Stimulated activated CD4-positive, alpha-beta T cell treated with anti-CD3 and anti-CD28 coated beads, Interleukin-1b, Interleukin-23, amount 100 ng/mL, for 1 hour (primary cell): ENCODE measurements at regions not wholly inside any gene's neighbourhood (a gene's known extent, or its start where the extent isn't known, plus 50 kb on each side); places are given as distances from the start of the nearest gene placed in this dataset.

Source experiments
- DNase-seq, 2 donors: peaks; one replicate each; pipeline ENCODE4 v3.0.0-alpha.2; 2020; ENCODE audit warnings: low read depth in 2 of 2

DNA sequence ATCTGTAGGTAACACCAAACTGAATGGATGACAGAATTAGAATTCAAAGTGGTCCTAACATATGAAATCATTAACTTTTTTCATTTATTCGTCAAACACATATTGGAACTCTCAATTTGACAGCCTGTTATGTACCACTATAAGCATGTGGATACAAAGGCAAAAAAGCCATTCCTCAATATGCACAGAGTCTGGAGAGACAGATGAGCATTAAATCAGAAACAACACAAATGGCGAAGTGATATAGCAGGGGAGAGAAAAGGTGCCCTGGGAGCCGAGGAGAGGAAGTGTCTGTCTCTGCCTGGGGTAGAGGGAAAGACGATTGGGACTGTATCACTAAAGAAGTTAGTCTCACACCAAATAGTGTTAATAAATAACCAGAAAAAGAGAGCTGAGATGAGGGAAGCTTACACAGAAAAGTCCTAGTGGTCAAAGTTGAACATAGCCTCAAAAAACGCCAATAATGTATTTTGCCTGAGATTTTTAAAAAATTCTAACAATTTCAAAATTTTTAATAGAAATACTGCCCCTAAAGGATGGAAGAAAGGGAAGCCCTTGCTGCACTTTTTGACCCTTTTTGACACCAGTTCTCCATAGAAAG is 417.5 kb downstream of the TUSC7 start:
- DNase-seq: no peak

DNA sequence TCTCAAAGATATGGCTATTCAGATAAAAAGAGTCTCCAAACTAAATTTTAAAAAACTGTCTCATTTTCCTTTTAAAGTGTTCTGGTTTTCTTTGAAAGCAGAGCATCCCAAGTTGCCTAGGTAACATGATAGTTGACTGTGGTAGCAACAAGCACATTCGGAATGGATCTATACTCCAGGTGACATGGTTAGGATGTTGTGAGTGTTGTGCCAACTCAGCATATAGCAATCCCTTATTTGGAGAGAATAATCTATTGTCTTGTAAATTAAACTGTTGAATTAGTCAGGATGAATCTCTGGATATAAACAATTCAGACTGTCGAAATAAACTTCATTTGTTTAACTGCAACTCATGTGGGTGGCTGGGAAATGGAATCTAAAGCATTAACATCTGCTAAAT is 418.6 kb downstream of the TUSC7 start:
- no peak for DNase-seq

DNA sequence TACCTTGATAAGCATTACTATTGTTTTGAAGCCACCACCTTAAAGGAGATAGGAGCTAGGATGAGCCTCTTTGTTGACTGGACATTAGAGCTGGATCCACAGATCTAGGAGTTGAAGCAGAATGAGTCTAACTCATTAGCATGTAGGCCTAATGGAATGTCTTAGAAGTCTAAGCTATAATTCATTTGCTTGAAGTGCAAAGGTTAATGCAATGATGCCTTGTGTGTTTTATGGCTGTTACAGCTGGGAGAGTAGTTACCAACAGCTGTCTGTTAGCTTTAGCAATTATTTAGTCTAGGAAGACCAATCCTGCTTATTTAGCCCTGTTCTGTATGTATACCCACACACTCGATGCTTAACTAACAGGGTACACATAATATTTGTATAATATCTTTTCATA is 419.3 kb downstream of the TUSC7 start:
- DNase-seq: no peak

GRCh38 chr3:117129516-117129915 is 419.9 kb downstream of the TUSC7 start:
- no peak for DNase-seq

GRCh38 chr3:117130222-117130621 is 420.6 kb downstream of the TUSC7 start:
- DNase-seq: no peak

DNA sequence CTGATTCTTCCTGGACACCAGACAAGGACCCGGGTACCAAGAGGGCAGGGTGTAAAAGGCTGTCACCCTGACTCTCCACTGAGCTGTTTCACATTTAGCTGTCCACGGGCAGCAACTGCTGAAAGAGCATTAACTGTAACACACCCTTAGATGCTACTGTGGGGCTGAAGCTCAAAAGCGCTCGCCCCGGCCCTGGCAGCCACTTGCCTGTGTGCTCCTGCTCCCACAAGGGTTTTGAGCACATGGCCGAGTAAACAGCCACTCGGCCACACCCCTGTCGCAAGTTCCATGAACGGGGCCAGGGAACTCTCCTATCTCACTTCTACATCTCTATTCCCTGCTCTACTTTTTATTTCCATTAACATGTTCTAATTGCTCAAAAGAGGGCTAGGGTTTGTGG is 421.7 kb downstream of the TUSC7 start:
- no peak for DNase-seq

DNA sequence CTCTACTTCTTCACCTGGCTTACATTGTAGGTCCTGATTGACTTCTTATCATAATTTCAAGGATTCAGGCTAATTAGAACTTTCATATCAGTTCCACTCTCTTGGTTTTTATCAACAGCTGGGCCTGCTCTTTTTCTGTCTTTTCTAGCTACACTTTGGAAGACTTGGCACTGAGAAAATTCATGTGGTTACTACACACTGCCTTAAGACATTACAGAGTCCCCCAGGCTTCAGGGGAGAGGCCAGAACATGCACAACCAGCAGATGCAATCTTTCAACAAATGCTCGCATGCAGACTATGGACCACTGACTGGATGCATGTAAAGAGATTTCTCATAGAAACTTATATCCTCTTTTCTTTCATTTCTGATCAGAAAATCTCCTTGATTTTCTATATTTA is 423.5 kb downstream of the TUSC7 start:
- DNase-seq: no peak

- DNase-seq: no peak
Observed at GRCh38 chr3:117135207-117135606, 425.6 kb downstream of the TUSC7 start.

GRCh38 chr3:117136003-117136402 is 426.4 kb downstream of the TUSC7 start:
- no peak for DNase-seq

DNA sequence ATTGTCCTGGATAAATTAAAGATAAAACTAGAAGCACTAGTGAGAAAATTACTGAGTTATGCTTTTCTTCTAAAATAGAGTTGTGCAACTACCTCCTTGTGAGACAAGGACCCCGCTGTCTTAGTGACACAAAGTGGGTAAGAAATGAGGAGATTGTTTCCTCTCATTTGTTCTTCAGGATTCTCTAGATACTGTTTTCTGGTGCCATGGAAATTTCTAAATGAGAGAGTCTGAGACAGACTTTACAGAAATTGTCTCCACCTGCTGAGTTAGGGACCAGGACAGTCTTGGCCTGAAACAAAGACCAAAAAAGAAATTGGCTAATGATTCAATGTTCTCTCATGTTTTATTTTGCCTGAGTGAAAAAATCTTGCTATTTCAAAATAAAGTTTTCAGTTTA is 427.5 kb downstream of the TUSC7 start:
- no peak for DNase-seq

DNA sequence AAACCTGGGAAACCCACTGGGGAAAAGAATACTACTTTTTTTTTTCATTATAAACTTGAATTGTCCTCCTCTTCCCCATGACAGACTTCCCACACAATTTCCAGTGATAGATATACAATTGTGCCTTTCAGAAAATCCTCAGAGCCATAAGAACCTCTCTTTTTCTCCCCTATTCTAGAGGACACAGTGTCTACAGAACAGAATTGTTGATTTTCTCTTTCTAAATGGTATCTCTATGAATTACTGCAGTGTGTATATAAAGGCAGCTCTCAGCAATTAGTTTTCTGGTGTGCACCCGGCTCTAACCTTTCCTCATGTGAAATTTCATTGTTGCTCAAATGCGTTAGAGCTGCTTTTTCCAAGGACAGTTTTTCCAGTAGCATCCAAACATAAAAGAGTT is 430.1 kb downstream of the TUSC7 start:
- DNase-seq: no peak

GRCh38 chr3:117141812-117142211 is 432.2 kb downstream of the TUSC7 start:
- no peak for DNase-seq

- no peak for DNase-seq
Observed at GRCh38 chr3:117144853-117145252, 435.3 kb downstream of the TUSC7 start.

GRCh38 chr3:117145677-117146076 is 436.1 kb downstream of the TUSC7 start:
- no peak for DNase-seq

DNA sequence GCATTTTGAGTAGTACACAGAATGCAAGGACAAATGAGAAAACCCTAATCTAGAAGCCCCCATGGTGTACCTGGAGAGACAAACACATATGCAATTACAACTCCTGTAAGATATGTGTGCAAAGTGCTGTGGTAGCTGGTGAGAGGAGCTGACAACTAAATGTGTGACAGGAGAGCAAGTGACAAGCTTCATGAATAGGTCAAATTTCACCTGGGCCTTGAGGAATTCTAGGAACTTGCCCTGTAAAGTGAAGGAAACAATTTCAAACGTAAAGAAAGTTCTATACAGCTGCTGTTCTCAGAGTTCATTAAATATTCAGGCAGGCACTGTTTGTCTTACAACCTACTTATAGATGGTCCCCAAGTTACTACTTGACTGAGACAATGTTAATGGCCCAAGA is 437.0 kb downstream of the TUSC7 start:
- DNase-seq: no peak

DNA sequence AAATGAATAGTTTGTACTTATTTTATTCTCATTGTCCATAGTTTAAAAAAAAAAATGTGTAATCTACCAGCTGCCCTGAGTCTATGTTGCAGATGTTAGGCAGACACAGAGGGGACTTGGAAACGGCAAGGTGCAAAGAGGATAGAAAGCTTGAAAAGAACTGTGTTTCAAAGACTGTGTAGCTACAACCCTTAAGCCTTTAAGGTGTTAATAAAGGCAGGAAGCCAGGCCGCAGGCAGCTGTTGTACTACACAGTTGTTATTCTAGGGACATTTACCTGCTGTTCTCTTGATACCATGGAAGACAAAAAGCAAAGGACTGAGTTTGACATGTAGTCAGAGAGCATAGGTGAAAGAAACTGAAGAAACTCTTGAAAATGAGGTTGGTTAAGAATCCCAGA is 440.0 kb downstream of the TUSC7 start:
- DNase-seq: no peak

DNA sequence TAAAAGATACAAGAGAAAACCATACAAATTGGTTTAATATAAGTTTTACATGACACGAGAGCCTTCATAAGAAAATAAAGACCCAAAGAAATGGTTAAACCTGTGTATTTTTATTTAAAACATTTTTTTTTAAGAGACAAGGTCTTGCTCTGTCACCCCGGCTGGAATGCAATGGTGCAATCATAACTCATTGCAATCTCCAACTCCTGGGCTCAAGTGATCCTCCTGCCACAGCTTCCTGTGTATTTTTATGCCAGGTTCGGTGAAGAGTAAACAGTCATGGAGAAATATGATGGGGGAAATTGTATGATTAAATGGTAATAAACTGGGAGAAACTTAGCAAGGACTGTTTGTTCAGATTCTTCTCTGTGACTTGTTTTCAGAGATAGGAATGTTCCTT is 441.0 kb downstream of the TUSC7 start:
- no peak for DNase-seq

DNA sequence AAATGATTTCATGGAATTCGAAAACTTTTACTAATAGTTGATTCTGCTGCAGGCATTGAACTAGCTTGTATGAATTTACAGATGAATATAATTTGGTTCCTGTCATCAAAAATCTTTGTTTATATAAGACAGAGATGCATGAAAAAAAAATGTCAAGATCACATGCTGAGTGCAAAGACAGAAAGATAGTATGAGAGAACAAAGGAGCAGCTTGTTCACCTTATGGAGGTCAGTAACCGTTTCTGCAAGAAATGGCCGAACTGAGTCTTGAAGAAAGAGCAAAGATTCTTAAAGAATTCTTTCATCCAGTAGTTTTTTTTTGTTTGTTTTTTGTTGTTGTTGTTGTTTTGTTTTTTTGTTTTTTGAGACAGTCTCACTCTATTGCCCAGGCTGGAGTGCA is 450.6 kb downstream of the TUSC7 start:
- DNase-seq: no peak

GRCh38 chr3:117161816-117162215 is 452.2 kb downstream of the TUSC7 start:
- DNase-seq: no peak

DNA sequence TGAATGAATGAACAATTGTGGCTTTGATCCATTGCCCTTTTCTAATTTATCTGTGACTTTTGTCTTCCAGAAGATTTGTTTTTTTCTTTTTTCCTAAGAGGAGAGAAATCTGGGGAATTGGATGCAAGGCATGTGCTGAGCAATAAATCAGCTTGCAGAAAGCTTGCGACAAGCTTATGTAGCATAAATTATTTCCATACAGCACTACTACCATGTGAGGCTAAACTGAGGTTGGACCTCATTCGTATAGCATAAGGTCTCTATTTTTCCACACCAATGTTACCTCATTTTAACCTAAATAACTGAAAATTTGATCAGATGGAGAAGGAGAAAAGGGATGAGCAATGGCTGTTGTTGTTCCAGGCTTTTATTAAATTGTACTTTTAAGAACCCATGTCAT is 455.6 kb downstream of the TUSC7 start:
- DNase-seq: no peak

DNA sequence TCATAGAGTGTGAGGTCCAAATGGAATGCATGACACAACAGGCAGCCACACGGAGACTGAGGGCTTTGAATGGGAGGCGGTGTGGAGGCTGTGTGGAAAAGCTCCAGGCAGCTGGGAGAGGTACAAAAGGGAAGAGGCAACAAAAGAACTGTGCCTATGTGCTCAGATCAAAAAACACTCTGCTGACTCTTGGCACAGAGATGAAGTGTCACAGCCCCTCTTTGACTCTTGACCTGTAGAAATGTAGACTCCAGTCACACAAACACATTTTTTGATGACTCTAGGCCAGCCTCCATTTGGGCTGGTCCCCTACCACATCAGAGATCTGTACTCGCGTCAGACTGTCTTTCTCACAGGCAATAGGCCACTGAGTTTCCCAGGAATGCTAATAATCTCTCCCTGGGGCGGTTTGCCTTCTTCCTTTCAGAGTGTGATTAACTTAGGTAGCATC is 456.0 kb downstream of the TUSC7 start:
- DNase-seq: no peak

DNA sequence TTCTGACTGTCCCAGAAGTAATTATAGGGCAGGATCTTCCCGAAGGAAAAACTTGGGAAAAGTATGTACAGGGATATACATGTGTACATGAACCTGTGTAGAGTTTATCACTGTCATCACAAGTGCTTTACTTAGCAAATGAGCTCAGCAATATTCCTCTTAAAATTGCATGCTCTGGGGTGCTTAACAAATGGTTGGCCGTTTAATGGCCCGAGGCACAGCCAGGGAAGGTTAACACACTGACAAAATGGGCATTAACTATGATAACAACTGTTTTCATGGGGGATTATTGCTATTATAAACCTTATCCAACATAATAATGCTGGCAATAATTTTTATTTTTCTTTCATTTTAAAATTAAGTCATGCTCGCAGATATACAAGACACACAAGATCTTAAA is 459.3 kb downstream of the TUSC7 start:
- DNase-seq: no peak

DNA sequence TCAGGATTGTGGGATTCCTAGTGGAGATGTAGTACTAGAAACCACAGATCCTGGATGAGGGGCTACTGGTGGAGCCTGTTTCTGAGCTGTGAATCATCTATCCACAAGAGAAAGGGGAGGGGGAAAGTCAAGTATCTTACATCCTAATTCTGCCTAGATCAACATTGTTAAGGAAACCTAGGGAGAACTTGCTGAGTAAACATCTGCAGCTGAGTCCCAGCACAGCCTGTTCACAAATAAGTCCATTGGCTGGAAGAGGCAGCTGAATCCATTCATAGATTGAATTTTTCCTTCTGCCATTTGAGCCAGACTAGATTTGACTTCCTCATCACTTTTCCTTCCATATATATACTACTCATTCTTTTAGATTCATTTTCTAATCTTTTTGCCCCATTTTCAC is 460.5 kb downstream of the TUSC7 start:
- DNase-seq: no peak

DNA sequence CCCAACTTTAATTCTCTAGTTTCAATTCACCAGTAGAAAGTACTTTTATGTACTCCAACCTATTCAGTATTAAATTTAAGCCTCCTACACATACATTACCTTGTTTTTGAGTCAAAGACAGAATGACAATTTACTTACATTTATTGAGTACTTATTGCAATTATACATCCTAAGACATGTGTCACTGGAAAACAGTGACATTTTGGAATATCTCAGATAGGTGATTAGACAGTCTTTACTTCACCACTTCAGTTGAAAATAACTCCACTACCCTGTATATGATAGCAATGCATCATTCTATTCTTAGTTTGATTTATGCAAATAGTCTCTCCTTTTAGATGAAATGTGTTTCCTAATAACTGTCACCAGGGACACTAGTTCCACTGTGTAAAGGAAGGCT is 461.5 kb downstream of the TUSC7 start:
- DNase-seq: no peak

- DNase-seq: no peak
Observed at GRCh38 chr3:117172426-117172825, 462.8 kb downstream of the TUSC7 start.
